ENCODE measurements at regions not wholly inside any gene's neighbourhood (a gene's known extent, or its start where the extent isn't known, plus 50 kb on each side); places are given as distances from the start of the nearest gene placed in this dataset.

GRCh38 chr2:75276093-75277029 lies 77.0 kb upstream of the TACR1 start:
- H3K4me3 ChIP-seq (ENCODE audit: low read depth, low read length) = peak overlapping the region; percentile 20; the same call in 1 of the 2 replicates
- no peak for TF ChIP-seq CTCF (IDR thresholded peaks at IDR 0.05; ENCODE audit: low read depth, low read length)

- H3K4me3 ChIP-seq (ENCODE audit: low read depth, low read length) = no peak overlapping the region
- TF ChIP-seq CTCF (IDR thresholded peaks at IDR 0.05; ENCODE audit: low read depth, low read length) = no peak
These were observed 75.6 kb upstream of the TACR1 start for GRCh38 chr2:75274936-75275335.

GRCh38 chr2:75268112-75268511 lies 68.8 kb upstream of the TACR1 start:
- TF ChIP-seq CTCF (IDR thresholded peaks at IDR 0.05; ENCODE audit: low read depth, low read length) = no peak
- H3K4me3 ChIP-seq (ENCODE audit: low read depth, low read length) = no peak overlapping the region

GRCh38 chr2:75261923-75262322 lies 62.6 kb upstream of the TACR1 start:
- no peak for TF ChIP-seq CTCF (IDR thresholded peaks at IDR 0.05; ENCODE audit: low read depth, low read length)
- no peak overlapping the region for H3K4me3 ChIP-seq (ENCODE audit: low read depth, low read length)

GRCh38 chr2:75260946-75261345 lies 61.6 kb upstream of the TACR1 start:
- H3K4me3 ChIP-seq (ENCODE audit: low read depth, low read length) = no peak overlapping the region
- no peak for TF ChIP-seq CTCF (IDR thresholded peaks at IDR 0.05; ENCODE audit: low read depth, low read length)

- TF ChIP-seq CTCF (IDR thresholded peaks at IDR 0.05; ENCODE audit: low read depth, low read length) = no peak
- H3K4me3 ChIP-seq (ENCODE audit: low read depth, low read length) = no peak overlapping the region
These were observed 59.3 kb upstream of the TACR1 start for GRCh38 chr2:75258620-75259019.

- H3K4me3 ChIP-seq (ENCODE audit: low read depth, low read length) = no peak overlapping the region
- TF ChIP-seq CTCF (IDR thresholded peaks at IDR 0.05; ENCODE audit: low read depth, low read length) = no peak
These were observed 57.2 kb upstream of the TACR1 start for GRCh38 chr2:75256485-75256884.

All from WI38 (cell line).